Memory B cell (primary cell): ENCODE measurements at regions not wholly inside any gene's neighbourhood (a gene's known extent, or its start where the extent isn't known, plus 50 kb on each side); places are given as distances from the start of the nearest gene placed in this dataset.

Experiments used
- ATAC-seq: fragments of 150-1000 bp; cut with Tn5 transposase; 2 replicates; pipeline ENCODE4 v1.10.0; 2021; ENCODE audit warnings: low read depth, mild to moderate bottlenecking, moderate library complexity
- DNase-seq, 2 donors: peaks; one replicate each; pipeline ENCODE4 v3.0.0; 2022; ENCODE audit warnings: low spot score in 2 of 2
- H3K27ac Mint-ChIP-seq: one replicate; pipeline ENCODE4 v1.8.0; 2022; ENCODE audit warnings: mild to moderate bottlenecking, moderate library complexity, mixed read lengths
- H3K27me3 Mint-ChIP-seq: one replicate; pipeline ENCODE4 v1.8.0; 2022; ENCODE audit warnings: mixed read lengths
- H3K36me3 Mint-ChIP-seq: one replicate; pipeline ENCODE4 v1.8.0; 2022; ENCODE audit warnings: mild to moderate bottlenecking, mixed read lengths
- H3K4me1 Mint-ChIP-seq: one replicate; pipeline ENCODE4 v1.8.0; 2022; ENCODE audit warnings: mixed read lengths
- H3K4me3 Mint-ChIP-seq: one replicate; pipeline ENCODE4 v1.8.0; 2022; ENCODE audit warnings: mild to moderate bottlenecking, moderate library complexity, mixed read lengths
- H3K9me3 Mint-ChIP-seq: one replicate; pipeline ENCODE4 v1.8.0; 2022; ENCODE audit warnings: mixed read lengths

DNA sequence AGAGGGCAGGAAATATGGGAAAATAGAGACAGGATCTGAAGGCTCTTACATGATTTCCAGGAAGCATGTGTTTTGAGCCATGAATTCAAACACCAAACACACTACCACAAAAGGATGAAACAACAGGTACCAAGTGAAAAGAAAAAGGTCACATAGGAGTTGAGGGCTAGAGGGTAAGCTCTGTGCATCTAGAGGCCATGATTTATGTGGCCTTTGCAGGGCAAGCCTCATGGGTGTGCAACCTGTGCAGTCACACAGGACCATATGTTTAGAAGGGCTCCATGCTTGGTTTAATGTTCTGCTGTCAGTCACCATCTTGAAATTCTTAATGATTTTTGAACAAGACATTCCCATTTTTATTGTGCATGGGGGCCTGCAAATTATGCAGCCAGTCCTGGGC, 134.5 kb upstream of the CCDC68 start:
- peak overlapping the region; percentile 33 for H3K27ac Mint-ChIP-seq

DNA sequence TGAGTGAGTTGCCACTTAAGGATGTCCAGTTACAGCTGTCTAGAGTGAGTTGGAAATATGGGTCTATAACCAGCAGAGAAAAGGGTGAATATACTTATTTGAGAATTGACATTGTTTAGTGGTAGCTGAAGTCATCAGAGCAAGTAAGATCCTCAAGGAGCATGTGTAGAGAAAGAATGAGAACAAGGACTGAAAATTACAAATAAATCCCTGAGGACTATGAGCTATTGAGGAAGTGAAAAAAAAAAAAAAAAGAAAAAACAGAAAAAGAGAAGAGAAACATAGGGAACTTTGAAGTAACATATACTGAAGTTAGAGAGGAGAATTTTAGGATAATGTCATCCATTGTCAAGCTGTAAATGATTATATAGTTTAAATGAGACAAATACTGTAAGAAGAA, 134.0 kb upstream of the CCDC68 start:
- DNase-seq (no peak), ATAC-seq (peak; percentile 40)
- Mint-ChIP-seq H3K36me3 (peaks cover 2% of the 10 kb centered on the region), H3K27ac (peak overlapping the region; percentile 33), H3K9me3 (no peaks in the 10 kb centered on the region), H3K27me3 (no peaks in the 10 kb centered on the region), H3K4me3 (peak overlapping the region; percentile 32), H3K4me1 (peaks cover 40% of the 10 kb centered on the region)

More for the DNA sequence above, 134.5 kb upstream of the CCDC68 start:
- ATAC-seq (no peak), DNase-seq (no peak)
- H3K27me3 Mint-ChIP-seq: no peaks in the 10 kb centered on the region
- H3K4me1 Mint-ChIP-seq: peaks cover 40% of the 10 kb centered on the region
- no peaks in the 10 kb centered on the region for H3K9me3 Mint-ChIP-seq
- H3K36me3 Mint-ChIP-seq: peaks cover 2% of the 10 kb centered on the region
- H3K4me3 Mint-ChIP-seq: no peak overlapping the region

DNA sequence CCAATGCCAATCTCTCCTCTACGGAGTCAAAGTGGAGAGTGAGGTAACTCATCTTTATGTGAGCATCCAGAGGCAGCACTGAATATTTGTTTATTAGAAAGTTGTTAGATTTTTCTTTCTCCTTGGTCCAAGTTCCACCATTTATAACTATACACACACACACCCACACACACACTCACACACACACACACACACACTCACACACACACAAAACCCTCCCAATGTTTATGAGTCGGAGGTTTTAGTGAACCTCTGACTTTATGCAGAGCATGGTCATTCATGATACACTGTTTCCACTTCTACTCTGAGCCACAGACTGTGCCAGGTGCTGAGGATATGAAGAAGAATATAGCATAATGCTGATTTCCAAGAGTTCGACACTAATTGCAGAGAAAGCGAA, 132.9 kb upstream of the CCDC68 start:
- Mint-ChIP-seq H3K36me3 (no peaks in the 10 kb centered on the region), H3K4me3 (peak overlapping the region; percentile 12), H3K4me1 (peaks cover 41% of the 10 kb centered on the region), H3K27me3 (no peaks in the 10 kb centered on the region), H3K27ac (peak overlapping the region; percentile 54), H3K9me3 (no peaks in the 10 kb centered on the region)
- DNase-seq (no peak), ATAC-seq (no peak)

DNA sequence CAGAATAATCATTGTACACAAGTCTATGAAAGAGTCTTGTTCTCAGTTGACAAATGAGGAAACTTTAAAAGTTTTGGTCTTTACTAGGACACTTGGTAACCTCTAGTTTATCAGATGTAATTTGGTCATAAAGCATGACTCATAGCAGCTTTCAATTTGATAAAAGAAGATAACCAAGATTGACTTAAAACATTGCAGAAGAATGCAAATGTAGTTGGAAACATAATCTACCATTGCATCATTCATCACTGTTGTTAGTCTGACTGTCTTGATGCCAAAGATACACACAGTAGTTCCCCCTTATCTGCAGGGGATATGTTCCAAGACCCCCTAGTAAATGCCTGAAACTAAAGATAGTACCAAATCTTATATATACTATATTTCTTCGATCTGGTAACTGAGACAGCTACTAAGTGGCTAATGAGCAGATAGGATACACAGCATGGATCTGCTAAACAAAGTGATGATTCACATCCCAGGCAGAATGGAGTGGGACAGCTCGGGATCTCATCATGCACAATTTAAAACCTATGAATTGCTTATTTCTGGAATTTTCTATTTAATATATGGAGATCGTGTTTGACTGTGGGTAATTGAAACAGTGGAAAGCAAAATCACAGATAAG, 131.4 kb upstream of the CCDC68 start:
- Mint-ChIP-seq H3K27ac (no peak overlapping the region), H3K36me3 (no peaks in the 10 kb centered on the region), H3K4me1 (peaks cover 40% of the 10 kb centered on the region), H3K4me3 (no peak overlapping the region), H3K9me3 (no peaks in the 10 kb centered on the region), H3K27me3 (no peaks in the 10 kb centered on the region)
- ATAC-seq (no peak), DNase-seq (no peak)

DNA sequence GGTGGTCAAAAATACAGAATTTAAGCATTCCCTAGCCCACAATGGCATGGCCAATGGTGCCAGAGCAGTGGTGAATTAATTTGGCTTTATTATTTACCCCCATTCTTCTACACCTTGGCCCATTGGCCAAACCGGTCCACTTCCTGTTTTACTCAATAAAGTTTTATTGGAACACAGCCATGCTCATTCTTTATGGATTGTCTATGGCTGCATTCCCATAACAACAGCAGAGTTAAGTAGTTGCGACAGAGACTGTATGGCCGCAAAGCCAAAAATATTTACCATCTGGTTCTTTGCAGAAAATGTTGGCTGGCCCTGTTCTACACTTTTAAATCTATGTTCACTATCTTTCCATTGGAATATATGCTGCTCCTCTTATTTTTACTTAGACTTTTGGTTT, 130.3 kb upstream of the CCDC68 start:
- H3K9me3 Mint-ChIP-seq: no peaks in the 10 kb centered on the region
- DNase-seq: no peak
- no peaks in the 10 kb centered on the region for H3K36me3 Mint-ChIP-seq
- no peak overlapping the region for H3K27ac Mint-ChIP-seq
- peaks cover 33% of the 10 kb centered on the region for H3K4me1 Mint-ChIP-seq
- no peak for ATAC-seq
- H3K27me3 Mint-ChIP-seq: no peaks in the 10 kb centered on the region
- H3K4me3 Mint-ChIP-seq: no peak overlapping the region

DNA sequence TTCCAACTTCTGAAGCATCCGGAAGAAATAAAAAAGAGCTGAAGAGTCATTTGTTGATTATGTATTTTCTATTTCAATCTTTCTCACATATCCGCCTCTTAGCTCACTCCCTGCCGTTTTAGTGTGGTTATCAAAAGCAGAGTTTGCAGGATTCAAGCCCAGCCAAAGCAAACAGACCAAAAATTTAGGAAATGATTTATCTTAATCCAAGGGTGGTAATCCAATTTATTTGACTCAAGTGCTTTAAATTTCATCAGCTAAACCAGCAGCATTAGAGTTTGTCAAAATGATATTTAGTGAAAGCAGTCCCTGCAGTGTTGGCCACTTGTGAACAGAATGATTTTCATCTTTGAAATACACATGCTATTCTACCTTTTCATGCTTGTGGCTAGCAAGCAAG, 129.3 kb upstream of the CCDC68 start:
- peaks cover 29% of the 10 kb centered on the region for H3K4me1 Mint-ChIP-seq
- ATAC-seq (no peak), DNase-seq (no peak)
- no peaks in the 10 kb centered on the region for H3K9me3 Mint-ChIP-seq
- H3K4me3 Mint-ChIP-seq: no peak overlapping the region
- H3K27ac Mint-ChIP-seq: peak overlapping the region; percentile 50
- no peaks in the 10 kb centered on the region for H3K27me3 Mint-ChIP-seq
- no peaks in the 10 kb centered on the region for H3K36me3 Mint-ChIP-seq

DNA sequence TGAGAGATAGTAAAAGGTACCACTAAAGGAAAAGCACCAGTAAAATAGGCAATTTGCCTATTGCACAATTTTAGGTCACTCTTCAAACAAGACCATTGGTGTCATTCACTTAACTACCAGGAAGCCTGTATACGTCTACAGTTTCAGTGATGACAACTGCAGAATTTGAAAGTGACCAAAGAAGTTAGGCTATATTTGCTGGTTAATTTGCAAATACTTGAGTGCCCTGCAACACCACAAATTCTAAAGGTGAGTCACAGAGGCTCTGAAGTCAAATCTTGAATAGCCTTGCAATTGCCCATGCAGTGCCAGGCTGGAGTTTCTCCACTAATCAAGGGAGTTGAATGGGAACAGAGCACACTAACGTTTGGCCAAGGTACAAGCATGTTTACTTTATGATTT, 128.7 kb upstream of the CCDC68 start:
- H3K9me3 Mint-ChIP-seq: no peaks in the 10 kb centered on the region
- no peaks in the 10 kb centered on the region for H3K36me3 Mint-ChIP-seq
- H3K4me1 Mint-ChIP-seq: peaks cover 23% of the 10 kb centered on the region
- DNase-seq (no peak), ATAC-seq (peak; percentile 54)
- peak overlapping the region; percentile 50 for H3K27ac Mint-ChIP-seq
- peak overlapping the region; percentile 11 for H3K4me3 Mint-ChIP-seq
- H3K27me3 Mint-ChIP-seq: no peaks in the 10 kb centered on the region

DNA sequence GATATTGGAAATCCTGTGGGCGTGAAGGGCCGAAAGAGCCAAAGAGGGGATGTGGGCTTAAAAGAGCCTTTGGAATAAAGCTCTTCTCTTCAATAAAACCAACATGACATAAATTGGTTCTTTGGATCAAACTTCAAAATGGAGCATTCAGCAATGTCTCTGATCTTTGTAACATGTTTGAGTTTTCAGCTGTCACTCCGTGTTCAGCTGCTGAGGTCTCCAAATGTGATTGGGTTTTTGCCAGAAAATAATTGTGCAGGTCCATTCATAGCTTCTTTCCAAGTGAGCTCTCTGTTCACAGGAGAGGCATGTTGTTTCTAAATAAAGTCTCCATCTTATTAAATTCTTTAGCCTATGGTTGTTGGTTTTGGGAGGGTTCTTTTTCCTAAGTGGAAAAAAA, 127.6 kb upstream of the CCDC68 start:
- peaks cover 19% of the 10 kb centered on the region for H3K4me1 Mint-ChIP-seq
- DNase-seq (no peak), ATAC-seq (no peak)
- H3K9me3 Mint-ChIP-seq: no peaks in the 10 kb centered on the region
- peaks cover 1% of the 10 kb centered on the region for H3K36me3 Mint-ChIP-seq
- no peaks in the 10 kb centered on the region for H3K27me3 Mint-ChIP-seq
- H3K4me3 Mint-ChIP-seq: no peak overlapping the region
- peak overlapping the region; percentile 29 for H3K27ac Mint-ChIP-seq

DNA sequence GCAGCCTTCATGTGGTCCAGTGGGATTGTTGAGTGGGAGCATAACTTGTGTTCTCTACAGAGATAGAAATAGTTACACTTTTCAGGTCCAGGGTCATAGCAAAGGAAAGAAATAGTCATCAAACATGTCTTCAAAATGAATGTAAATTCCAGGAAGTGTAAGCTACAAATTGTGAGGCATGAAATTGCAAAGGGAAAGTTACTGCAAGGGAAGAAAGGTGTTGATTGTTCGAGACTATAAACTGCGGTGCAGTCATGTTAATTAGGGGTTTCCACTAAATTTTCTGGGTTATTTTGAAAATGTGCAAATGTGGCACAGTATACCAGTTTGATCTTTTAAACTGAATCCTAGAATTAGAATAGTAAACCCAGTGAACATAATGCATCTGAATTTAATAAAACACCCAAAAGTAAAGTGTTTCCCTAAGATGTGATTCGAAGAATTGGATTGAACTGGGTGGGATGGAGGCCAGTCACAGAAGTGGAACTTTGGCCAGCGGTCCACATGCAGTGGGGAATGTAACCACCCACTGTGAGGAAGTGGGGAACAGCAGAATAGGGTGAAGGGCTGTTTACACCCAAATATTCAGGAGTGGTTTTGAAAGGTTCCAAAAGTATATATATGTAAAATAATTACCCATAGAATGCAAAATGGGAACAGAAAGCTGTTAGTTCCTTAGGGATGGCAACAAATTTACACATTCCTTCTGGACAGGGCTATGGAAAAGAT, 126.5 kb upstream of the CCDC68 start:
- no peaks in the 10 kb centered on the region for H3K27me3 Mint-ChIP-seq
- H3K27ac Mint-ChIP-seq: peak overlapping the region; percentile 35
- no peaks in the 10 kb centered on the region for H3K9me3 Mint-ChIP-seq
- DNase-seq (no peak), ATAC-seq (peak; percentile 37)
- H3K4me3 Mint-ChIP-seq: no peak overlapping the region
- peaks cover 1% of the 10 kb centered on the region for H3K36me3 Mint-ChIP-seq
- peaks cover 19% of the 10 kb centered on the region for H3K4me1 Mint-ChIP-seq

DNA sequence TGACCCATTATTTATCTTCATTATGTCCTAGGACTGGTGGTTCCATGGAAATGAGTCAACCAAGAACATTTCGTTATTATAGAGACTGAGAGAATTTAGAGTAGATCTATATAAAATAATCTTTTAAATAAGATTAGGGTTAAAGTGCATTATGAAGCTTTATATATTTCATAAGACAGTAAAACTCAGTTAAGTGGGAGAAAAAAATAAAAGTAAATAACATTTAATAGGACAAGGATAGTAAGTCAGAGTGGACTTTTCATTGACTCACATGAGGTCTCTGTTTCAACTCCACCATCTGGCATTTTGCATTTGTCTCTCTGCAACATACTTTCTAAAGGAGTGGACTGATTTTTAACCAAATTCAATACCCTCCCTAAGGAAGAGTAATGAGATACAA, 125.3 kb upstream of the CCDC68 start:
- H3K27ac Mint-ChIP-seq: no peak overlapping the region
- H3K4me3 Mint-ChIP-seq: no peak overlapping the region
- no peak for DNase-seq
- H3K4me1 Mint-ChIP-seq: peaks cover 19% of the 10 kb centered on the region
- no peaks in the 10 kb centered on the region for H3K27me3 Mint-ChIP-seq
- H3K9me3 Mint-ChIP-seq: no peaks in the 10 kb centered on the region
- no peak for ATAC-seq
- peaks cover 1% of the 10 kb centered on the region for H3K36me3 Mint-ChIP-seq

DNA sequence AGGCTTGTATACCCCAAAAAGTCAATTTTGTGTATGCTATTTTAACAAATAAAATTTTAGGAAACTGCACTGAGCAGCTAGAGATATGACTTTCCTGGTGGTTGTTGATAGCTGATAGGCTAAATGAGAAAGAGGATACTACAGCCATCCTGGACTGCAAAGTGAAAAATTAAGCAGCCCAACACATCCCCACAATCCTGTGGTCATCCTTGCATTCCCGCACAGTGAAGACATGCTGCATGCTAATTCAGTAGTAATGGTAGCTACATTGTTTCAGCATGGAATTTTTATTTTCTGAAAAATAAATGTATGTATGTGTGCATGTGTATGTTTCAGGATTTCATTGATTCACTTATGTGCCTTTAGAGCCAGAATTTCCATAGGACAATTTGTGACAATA, 124.2 kb upstream of the CCDC68 start:
- Mint-ChIP-seq H3K36me3 (peaks cover 1% of the 10 kb centered on the region), H3K9me3 (no peaks in the 10 kb centered on the region), H3K27me3 (no peaks in the 10 kb centered on the region), H3K4me1 (peaks cover 19% of the 10 kb centered on the region), H3K4me3 (no peak overlapping the region), H3K27ac (no peak overlapping the region)
- DNase-seq: no peak
- ATAC-seq: no peak

DNA sequence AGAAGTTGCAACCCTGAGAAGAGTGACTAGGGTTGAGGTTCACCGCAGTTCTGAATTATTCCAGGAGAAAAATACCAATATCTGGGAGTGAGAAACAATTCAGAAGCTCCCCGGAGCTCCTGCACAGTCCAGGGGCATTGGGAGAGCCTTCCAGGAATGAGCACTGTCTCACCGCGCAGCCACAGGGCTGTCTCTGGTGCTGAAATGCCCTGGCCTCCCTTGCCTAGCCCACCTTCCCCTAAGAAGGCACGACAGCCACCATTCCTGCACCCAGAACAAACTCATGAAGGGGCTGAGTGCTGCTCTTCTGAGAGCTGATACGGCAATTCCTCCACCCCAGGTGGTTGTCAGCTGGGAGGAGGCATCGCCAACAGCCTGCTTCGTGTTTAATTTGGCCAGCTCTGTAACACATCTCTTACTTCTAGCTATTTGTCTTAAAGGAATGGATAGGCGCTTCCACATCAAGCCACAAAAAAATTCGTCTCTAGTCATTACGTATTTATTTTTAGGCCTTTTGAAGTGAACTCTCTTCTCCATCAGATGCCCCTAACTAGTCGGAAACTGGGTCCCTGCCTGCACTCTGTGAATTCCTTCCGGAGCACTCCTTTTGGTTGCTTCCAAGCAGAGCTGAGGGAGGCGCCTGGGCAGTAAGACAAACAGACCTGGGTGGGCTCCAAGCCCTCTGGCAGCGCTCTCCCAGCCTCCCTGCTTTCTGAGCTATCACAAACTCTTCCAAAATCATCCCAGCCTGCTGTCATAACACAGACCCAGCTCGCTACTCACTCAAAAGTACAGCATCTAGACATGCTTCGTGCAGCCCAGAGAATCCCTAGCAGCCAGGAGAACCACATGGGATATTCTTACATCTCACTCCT, 120.5 kb upstream of the CCDC68 start:
- ATAC-seq (no peak), DNase-seq (no peak)
- H3K27me3 Mint-ChIP-seq: no peaks in the 10 kb centered on the region
- H3K36me3 Mint-ChIP-seq: peaks cover 1% of the 10 kb centered on the region
- no peak overlapping the region for H3K27ac Mint-ChIP-seq
- H3K9me3 Mint-ChIP-seq: no peaks in the 10 kb centered on the region
- H3K4me1 Mint-ChIP-seq: peaks cover 3% of the 10 kb centered on the region
- H3K4me3 Mint-ChIP-seq: no peak overlapping the region

DNA sequence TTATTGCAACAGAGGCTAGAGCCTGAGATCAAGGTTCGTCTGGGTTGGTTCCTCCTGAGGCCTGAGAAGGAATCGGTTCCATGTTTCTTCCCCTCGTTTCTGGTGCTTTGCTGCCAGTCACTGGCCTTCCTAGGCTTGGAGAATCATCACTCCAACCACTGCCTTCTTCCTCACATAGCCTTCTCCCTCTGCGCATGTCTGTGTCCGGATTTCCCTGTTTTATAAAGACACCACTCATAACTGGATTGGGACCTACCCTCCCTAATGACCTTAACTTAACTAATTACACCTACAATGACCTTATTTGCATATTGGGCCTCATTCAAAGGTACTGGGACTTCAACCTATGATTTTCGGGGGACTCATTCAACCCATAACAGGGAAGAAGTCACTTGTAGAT, 119.8 kb upstream of the CCDC68 start:
- Mint-ChIP-seq H3K27me3 (no peaks in the 10 kb centered on the region), H3K27ac (no peak overlapping the region), H3K36me3 (peaks cover 4% of the 10 kb centered on the region), H3K4me3 (no peak overlapping the region), H3K9me3 (no peaks in the 10 kb centered on the region), H3K4me1 (peaks cover 6% of the 10 kb centered on the region)
- no peak for DNase-seq
- ATAC-seq: no peak

DNA sequence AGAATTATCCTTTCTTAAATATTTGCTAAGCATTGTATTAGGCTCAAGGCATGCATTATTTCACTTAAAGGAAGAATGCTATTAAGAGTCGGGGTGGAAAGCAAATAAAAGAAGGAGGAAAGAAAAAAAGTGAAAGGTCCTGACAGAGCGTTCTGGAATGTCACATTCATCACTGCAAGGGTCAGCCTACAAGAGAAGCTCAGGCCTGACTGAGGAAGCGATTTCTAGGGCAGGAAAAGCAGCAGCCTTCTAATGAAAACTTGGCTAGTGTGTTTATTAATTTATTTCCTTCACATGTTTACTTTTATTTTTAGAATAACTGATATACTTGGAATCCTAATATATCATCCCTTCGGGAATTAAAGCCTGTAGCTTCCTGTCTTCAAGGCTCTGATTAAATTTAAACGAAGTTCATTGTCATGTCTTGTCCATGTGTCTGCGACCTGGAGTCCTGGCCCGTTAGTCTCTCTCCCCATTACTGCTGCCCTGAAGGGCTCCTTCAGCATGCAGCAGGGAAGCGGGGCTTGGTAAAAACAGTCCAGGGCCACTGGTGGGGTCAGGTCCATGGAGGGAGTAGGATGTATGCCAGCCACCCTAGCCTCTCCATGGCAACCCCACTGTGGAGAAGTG, 119.2 kb upstream of the CCDC68 start:
- Mint-ChIP-seq H3K27ac (no peak overlapping the region), H3K4me1 (peaks cover 7% of the 10 kb centered on the region), H3K9me3 (no peaks in the 10 kb centered on the region), H3K36me3 (peaks cover 5% of the 10 kb centered on the region), H3K27me3 (no peaks in the 10 kb centered on the region), H3K4me3 (no peak overlapping the region)
- ATAC-seq (no peak), DNase-seq (no peak)
